OCI-LY1 (cell line): ENCODE measurements at regions not wholly inside any gene's neighbourhood (a gene's known extent, or its start where the extent isn't known, plus 50 kb on each side); places are given as distances from the start of the nearest gene placed in this dataset.

Source experiments
- H2AFZ ChIP-seq: fragments of 200-600 bp; sonication (generic), shearing (Covaris generic); 2 replicates; pipeline ENCODE4 v1.6.0; 2014; ENCODE audit warnings: antibody characterized with exemption, mild to moderate bottlenecking, low read length
- H3F3A ChIP-seq: fragments of 200-600 bp; sonication (generic), shearing (Covaris generic); 2 replicates; pipeline ENCODE4 v1.6.0; 2014; ENCODE audit warnings: mild to moderate bottlenecking, antibody characterized with exemption, low read length, moderate library complexity; ENCODE audit not compliant: insufficient read depth
- H3K27ac ChIP-seq: fragments of 200-600 bp; sonication (generic); 2 replicates; pipeline ENCODE4 v1.5.1; 2014; ENCODE audit warnings: low read length, mixed run types, mild to moderate bottlenecking, low read depth; ENCODE audit not compliant: poor library complexity, severe bottlenecking
- H3K27me3 ChIP-seq: fragments of 200-600 bp; sonication (generic); 2 replicates; pipeline ENCODE4 v1.6.0; 2014; ENCODE audit warnings: antibody characterized with exemption, mild to moderate bottlenecking, low read length, moderate library complexity; ENCODE audit not compliant: insufficient read depth
- H3K36me3 ChIP-seq: fragments of 200-600 bp; sonication (generic); 2 replicates; pipeline ENCODE4 v1.6.1; 2014; ENCODE audit warnings: mild to moderate bottlenecking, antibody characterized with exemption, low read length, moderate library complexity, mixed read lengths; ENCODE audit not compliant: insufficient read depth
- H3K4me1 ChIP-seq: fragments of 200-600 bp; sonication (generic); 2 replicates; pipeline ENCODE4 v1.5.1; 2014; ENCODE audit warnings: mild to moderate bottlenecking, low read length, moderate library complexity; ENCODE audit not compliant: insufficient read depth, severe bottlenecking
- H3K4me2 ChIP-seq: fragments of 200-600 bp; sonication (generic), shearing (Covaris generic); 2 replicates; pipeline ENCODE4 v1.6.1; 2014; ENCODE audit warnings: low read length
- H3K4me3 ChIP-seq: fragments of 200-600 bp; sonication (generic); 2 replicates; pipeline ENCODE4 v1.5.1; 2014; ENCODE audit warnings: low read length, low read depth, mild to moderate bottlenecking, mixed read lengths; ENCODE audit not compliant: poor library complexity, severe bottlenecking
- H3K79me2 ChIP-seq: fragments of 200-600 bp; shearing (Covaris generic); 2 replicates; pipeline ENCODE4 v1.6.1; 2016; ENCODE audit warnings: mixed run types, low read length, mixed read lengths; ENCODE audit not compliant: insufficient read depth
- H3K9ac ChIP-seq: fragments of 200-600 bp; sonication (generic), shearing (Covaris generic); 2 replicates; pipeline ENCODE4 v1.6.1; 2014; ENCODE audit warnings: mild to moderate bottlenecking, low read length, mixed read lengths
- H3K9me2 ChIP-seq: fragments of 200-600 bp; sonication (generic), shearing (Covaris generic); 2 replicates; pipeline ENCODE4 v1.6.1; 2014; ENCODE audit warnings: low read depth, mild to moderate bottlenecking, low read length, mixed read lengths
- H3K9me3 ChIP-seq: fragments of 200-600 bp; shearing (Covaris generic); 2 replicates; pipeline ENCODE4 v1.6.1; 2014; ENCODE audit warnings: low read length, mixed read lengths
- H4K20me1 ChIP-seq: fragments of 200-600 bp; sonication (generic), shearing (Covaris generic); 2 replicates; pipeline ENCODE4 v1.6.0; 2016; ENCODE audit warnings: mild to moderate bottlenecking, low read length; ENCODE audit not compliant: insufficient read depth
- CTCF ChIP-seq: fragments of 200-600 bp; sonication (generic), shearing (Covaris generic); IDR thresholded peaks from 2 replicates; pipeline ENCODE4 v1.5.1; 2017; ENCODE audit warnings: mild to moderate bottlenecking, antibody characterized with exemption, low read length, moderate library complexity, mixed read lengths
- EZH2 ChIP-seq: fragments of 200-600 bp; sonication (generic), shearing (Covaris generic); IDR thresholded peaks from 2 replicates; pipeline ENCODE4 v1.8.0; 2017; ENCODE audit warnings: borderline replicate concordance, mixed run types, mild to moderate bottlenecking, antibody characterized with exemption, low read length, moderate library complexity, mixed read lengths

- H3K9me2 ChIP-seq, result no peaks in the 10 kb centered on the region
- no peaks in the 10 kb centered on the region for H4K20me1 ChIP-seq
- H3K79me2 ChIP-seq, result no peaks in the 10 kb centered on the region
- H3K4me3 ChIP-seq, result no peak overlapping the region
- 0 out of 2 replicates have a peak, but pooled peaks cover 3% of the 10 kb centered on the region for H3F3A ChIP-seq
- no peaks in the 10 kb centered on the region for H3K9me3 ChIP-seq
- peaks cover 47% of the 10 kb centered on the region for H3K4me1 ChIP-seq
- no peak overlapping the region for H3K27ac ChIP-seq
- H2AFZ ChIP-seq, result no peak overlapping the region
- H3K36me3 ChIP-seq, result no peaks in the 10 kb centered on the region
- H3K4me2 ChIP-seq, result no peak overlapping the region
- no peak overlapping the region for H3K9ac ChIP-seq
- H3K27me3 ChIP-seq, result no peaks in the 10 kb centered on the region
- no peak for TF ChIP-seq EZH2
- no peak for TF ChIP-seq CTCF
These were observed 148.3 kb upstream of the ALKAL2 start for GRCh38 chr2:436205-436604.

GRCh38 chr2:434625-435024 lies 146.7 kb upstream of the ALKAL2 start:
- Histone ChIP-seq H3F3A (0 out of 2 replicates have a peak, but pooled peaks cover 3% of the 10 kb centered on the region), H4K20me1 (no peaks in the 10 kb centered on the region), H3K36me3 (no peaks in the 10 kb centered on the region), H3K9ac (no peak overlapping the region), H3K4me3 (no peak overlapping the region), H3K9me2 (no peaks in the 10 kb centered on the region), H3K79me2 (no peaks in the 10 kb centered on the region), H3K27ac (no peak overlapping the region), H3K4me2 (no peak overlapping the region), H2AFZ (no peak overlapping the region), H3K27me3 (no peaks in the 10 kb centered on the region), H3K9me3 (no peaks in the 10 kb centered on the region), H3K4me1 (peaks cover 47% of the 10 kb centered on the region)
- no peak for TF ChIP-seq CTCF
- TF ChIP-seq EZH2, result no peak

DNA sequence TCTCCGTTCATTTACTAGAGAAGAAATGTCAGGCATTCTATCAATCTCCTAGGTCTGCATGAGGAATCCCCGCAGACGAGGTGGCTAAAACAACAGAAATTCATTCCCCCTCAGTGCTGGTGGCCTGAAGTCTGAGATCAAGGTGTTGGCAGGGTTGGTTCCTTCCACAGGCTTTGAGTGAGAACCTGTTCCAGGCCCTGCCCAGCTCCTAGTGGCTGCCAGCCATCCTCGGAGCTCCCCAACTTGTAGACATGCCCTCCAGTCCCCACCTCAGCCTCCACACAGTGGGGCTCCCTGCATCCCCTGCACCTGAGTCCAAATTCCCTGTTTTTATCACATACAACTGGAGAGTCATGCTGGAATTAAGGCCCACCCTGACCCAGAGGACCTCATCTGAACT lies 145.3 kb upstream of the ALKAL2 start:
- no peaks in the 10 kb centered on the region for H3K9me3 ChIP-seq
- no peaks in the 10 kb centered on the region for H3K36me3 ChIP-seq
- H3K9ac ChIP-seq, result no peak overlapping the region
- 0 out of 2 replicates have a peak, but pooled peaks cover 3% of the 10 kb centered on the region for H3F3A ChIP-seq
- no peaks in the 10 kb centered on the region for H4K20me1 ChIP-seq
- no peak for TF ChIP-seq CTCF
- TF ChIP-seq EZH2, result no peak
- H3K4me3 ChIP-seq, result no peak overlapping the region
- H3K9me2 ChIP-seq, result no peaks in the 10 kb centered on the region
- H3K79me2 ChIP-seq, result no peaks in the 10 kb centered on the region
- H3K4me1 ChIP-seq, result peaks cover 42% of the 10 kb centered on the region
- H3K27ac ChIP-seq, result no peak overlapping the region
- no peak overlapping the region for H3K4me2 ChIP-seq
- no peak overlapping the region for H2AFZ ChIP-seq
- no peaks in the 10 kb centered on the region for H3K27me3 ChIP-seq
